Kidney epithelial cell (primary cell): ENCODE measurements at regions not wholly inside any gene's neighbourhood (a gene's known extent, or its start where the extent isn't known, plus 50 kb on each side); places are given as distances from the start of the nearest gene placed in this dataset.
"Not testable (repeated sequence)": the region's sequence is repeated elsewhere in the genome, so short reads cannot be mapped to it uniquely, and the experiment has no call there.

Experiments used
- DNase-seq: peaks from one replicate; pipeline ENCODE4 v3.0.0-alpha.2; 2010; ENCODE audit warnings: low read depth
- H3K27me3 ChIP-seq: 2 replicates; pipeline ENCODE4 v1.6.0; 2011; ENCODE audit warnings: low read length; ENCODE audit not compliant: control insufficient read depth, insufficient read depth
- H3K36me3 ChIP-seq: 2 replicates; pipeline ENCODE4 v1.5.1; 2011; ENCODE audit warnings: low read length; ENCODE audit not compliant: control insufficient read depth, insufficient read depth
- H3K4me3 ChIP-seq: 2 replicates; pipeline ENCODE4 v1.5.1; 2011; ENCODE audit warnings: low read depth, mild to moderate bottlenecking, control low read depth, low read length
- CTCF ChIP-seq: IDR thresholded peaks from 2 replicates; pipeline ENCODE4 v1.5.1; 2011; ENCODE audit warnings: mild to moderate bottlenecking, moderate library complexity, low read length, control low read depth, inconsistent platforms; ENCODE audit not compliant: insufficient read depth, poor library complexity, severe bottlenecking

DNA sequence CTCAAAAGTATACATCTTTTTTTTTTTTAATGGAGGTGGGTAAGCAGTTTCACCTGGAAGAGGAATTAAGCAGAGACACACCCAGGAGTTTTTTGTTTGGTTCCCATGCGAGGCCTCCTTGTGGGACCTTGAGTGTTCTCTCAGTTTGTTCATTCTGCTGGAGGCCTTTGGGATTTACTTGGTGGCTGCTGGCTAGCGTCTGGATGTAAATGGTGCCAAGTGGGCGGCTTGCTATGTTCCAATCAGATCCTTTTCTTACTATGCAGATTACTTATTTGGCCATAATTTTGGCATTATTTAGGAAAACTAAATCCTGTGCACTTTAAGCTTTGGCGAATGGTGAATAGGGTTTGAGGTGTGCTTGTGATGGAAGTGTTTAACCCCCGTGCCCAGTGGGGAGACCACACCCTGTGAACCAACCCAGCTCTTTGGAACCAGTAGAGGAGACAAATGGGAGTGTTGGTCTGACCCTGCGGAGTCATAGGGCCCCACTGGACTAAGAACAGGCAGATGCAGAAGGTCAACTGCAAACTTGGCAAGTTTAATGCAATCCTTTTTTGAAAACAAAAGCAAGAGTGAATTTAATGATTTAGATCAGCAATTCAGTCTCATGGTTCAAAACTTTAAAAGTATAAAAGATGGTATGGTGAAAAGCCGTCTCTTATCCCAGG lies 79.4 kb downstream of the EBLN2 start:
- no peak for TF ChIP-seq CTCF
- Histone ChIP-seq H3K4me3 (no peak overlapping the region), H3K36me3 (no peaks in the 10 kb centered on the region), H3K27me3 (no peaks in the 10 kb centered on the region)
- no peak for DNase-seq

DNA sequence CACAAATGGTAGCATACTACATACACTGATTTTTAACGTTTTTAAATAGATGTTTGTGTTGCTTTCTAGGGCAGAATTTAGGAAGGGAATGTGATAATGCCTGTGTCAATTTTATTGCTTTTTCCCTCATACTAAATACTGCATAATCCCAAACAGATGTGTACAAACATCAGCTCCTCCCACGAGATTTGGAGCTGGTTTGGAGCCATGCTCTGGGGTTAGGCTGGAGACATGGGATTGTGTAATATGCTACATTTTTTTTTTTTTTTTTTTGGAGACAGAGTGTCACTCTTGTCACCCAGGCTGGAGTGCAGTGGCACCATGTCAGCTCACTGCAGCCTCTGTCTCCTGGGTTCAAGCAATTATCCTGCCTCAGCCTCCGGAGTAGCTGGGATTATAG lies 80.1 kb downstream of the EBLN2 start:
- no peaks in the 10 kb centered on the region for H3K27me3 ChIP-seq
- TF ChIP-seq CTCF = no peak
- H3K36me3 ChIP-seq = no peaks in the 10 kb centered on the region

DNA sequence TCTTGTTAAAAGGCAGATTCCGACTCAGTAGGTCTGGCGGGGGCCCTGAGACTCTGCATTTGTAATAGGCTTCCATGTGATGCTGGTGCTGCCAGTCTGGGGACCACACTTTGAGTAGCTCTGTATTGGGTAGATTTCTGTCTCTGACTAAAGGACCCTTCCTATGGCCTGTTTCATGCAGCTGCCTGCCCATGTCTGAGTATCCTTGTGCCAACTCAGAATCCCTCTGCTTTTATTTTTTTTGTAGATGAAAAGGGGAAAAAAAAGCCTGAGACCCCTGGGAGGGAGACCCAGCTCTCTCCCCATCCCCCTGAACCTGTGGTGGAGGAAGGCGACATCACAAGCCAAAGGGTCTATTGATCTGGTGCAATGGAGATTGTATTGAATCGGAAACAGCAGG lies 81.9 kb downstream of the EBLN2 start:
- TF ChIP-seq CTCF = no peak
- Histone ChIP-seq H3K36me3 (no peaks in the 10 kb centered on the region), H3K4me3 (no peak overlapping the region), H3K27me3 (no peaks in the 10 kb centered on the region)
- DNase-seq = no peak

More for the DNA sequence above, 80.1 kb downstream of the EBLN2 start:
- H3K4me3 ChIP-seq = no peak overlapping the region
- no peak for DNase-seq

GRCh38 chr3:73143821-73144237 lies 82.4 kb downstream of the EBLN2 start:
- H3K4me3 ChIP-seq = no peak overlapping the region
- no peaks in the 10 kb centered on the region for H3K27me3 ChIP-seq
- no peaks in the 10 kb centered on the region for H3K36me3 ChIP-seq
- no peak for DNase-seq
- no peak for TF ChIP-seq CTCF

GRCh38 chr3:73144276-73144675 lies 82.8 kb downstream of the EBLN2 start:
- no peak for DNase-seq
- no peak overlapping the region for H3K4me3 ChIP-seq
- no peaks in the 10 kb centered on the region for H3K36me3 ChIP-seq
- TF ChIP-seq CTCF = no peak
- H3K27me3 ChIP-seq = no peaks in the 10 kb centered on the region

DNA sequence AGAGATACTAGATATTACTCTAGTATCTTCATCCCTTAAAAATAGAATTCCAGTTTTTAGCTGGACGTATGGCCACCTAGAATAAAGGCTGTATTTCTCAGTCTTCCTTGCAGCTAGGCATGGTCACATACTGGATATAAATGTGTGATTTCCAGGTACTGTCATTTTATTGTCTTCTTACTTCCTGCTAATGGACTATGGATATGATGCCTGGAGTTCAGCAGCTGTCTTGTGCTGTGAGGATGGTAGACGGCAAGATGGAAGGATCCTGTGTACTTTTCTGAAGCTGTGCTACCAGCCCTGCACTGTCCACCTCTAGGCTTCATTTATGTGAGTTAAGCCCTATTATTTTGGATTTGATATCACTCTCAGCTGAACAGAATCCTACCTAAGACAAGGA lies 83.4 kb downstream of the EBLN2 start:
- H3K27me3 ChIP-seq = no peaks in the 10 kb centered on the region
- no peak for DNase-seq
- TF ChIP-seq CTCF = no peak
- H3K36me3 ChIP-seq = no peaks in the 10 kb centered on the region
- no peak overlapping the region for H3K4me3 ChIP-seq

- not testable (repeated sequence) for DNase-seq, H3K4me3 ChIP-seq, H3K36me3 ChIP-seq, H3K27me3 ChIP-seq
Measured at GRCh38 chr3:73147479-73147878, 86.0 kb downstream of the EBLN2 start.
